GM18861 (cell line): ENCODE measurements at regions not wholly inside any gene's neighbourhood (a gene's known extent, or its start where the extent isn't known, plus 50 kb on each side); places are given as distances from the start of the nearest gene placed in this dataset.
"Not testable (repeated sequence)": the region's sequence is repeated elsewhere in the genome, so short reads cannot be mapped to it uniquely, and the experiment has no call there.

Experiments
- ATAC-seq: cut with Tn5 transposase; IDR thresholded peaks from one replicate; pipeline ENCODE4 v1.9.1; 2021; ENCODE audit not compliant: unreplicated experiment

DNA sequence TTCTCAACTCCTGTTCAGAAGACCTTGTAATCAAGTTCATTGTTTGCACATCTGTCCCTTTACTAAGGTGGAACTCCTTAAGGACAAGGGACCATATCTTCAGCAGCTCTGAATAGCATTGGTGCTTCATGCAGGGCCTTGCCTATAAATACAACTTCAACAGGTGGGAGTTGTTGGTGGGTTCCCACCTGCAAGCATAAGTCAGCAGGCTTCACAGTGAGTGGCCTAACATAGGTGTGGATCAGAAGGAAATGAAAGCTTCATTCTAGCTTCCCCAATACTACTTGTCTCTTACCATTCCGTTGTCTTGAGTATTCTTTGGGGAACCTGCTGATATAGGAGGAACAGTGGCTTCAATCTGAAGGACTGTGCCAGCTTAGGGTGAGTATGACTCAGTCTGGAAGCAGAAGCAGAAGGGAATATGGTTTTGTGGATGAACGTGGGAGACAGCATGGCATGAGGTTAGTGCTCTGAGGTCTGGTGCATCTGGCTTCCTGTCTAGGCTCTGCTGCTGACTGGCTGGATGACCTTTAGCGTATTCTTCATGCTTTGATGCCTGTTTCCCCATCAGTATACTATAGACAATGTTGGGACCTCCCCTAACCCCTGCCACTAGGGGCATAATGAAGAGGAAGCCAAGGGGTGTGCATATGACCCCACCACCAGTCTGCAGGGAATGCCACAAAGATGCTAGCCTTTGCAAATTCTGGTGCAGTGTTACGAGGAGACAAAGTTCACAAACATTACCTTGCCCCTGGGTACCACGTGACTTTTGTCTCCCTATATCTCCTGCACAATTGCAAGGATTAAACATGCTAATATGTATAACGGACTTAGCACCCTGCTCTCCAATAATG is 192.3 kb downstream of the PALM2AKAP2 start:
- ATAC-seq, result peak; percentile 39

GRCh38 chr9:109973336-109973735 is 193.3 kb downstream of the PALM2AKAP2 start:
- no peak for ATAC-seq

- ATAC-seq, result peak; percentile 77
These were observed 194.3 kb downstream of the PALM2AKAP2 start for GRCh38 chr9:109974143-109974917.

DNA sequence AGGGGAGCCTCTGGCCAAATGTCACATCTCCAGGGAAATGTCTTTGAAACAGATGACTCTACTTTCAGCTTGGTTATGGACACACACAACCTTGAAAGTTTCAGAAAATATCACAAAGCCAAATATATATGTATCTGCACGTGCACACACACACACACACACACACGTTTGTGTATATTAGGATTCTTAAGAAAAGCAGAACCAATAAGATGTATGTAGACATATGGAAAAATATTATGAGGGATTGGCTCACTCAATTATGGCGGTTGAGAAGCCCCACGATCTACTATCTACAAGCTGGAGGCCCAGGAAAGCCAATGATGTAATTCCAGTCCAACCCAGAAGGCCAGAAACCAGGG is 194.9 kb downstream of the PALM2AKAP2 start:
- ATAC-seq, result peak; percentile 7

GRCh38 chr9:109975574-109976295 is 195.7 kb downstream of the PALM2AKAP2 start:
- ATAC-seq, result no peak

DNA sequence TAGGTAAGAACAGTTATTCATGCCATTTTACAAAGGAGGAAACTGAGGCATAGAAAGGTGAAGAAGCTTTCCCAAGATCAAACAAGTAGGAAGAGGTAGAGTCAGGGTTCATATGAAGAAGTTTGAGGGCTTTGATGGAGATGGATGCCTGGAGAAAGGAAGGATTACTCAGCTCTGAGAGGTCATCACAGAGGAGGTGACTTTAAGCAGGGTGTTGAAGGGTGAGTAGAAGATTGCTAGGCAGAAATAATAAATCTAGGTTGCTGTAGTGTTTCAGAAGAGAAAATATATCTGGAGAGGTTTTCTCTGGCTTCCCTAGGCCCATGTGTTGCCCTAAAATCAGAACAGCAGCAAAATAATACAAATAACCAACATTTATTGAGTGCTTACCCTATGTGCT is 196.3 kb downstream of the PALM2AKAP2 start:
- no peak for ATAC-seq

DNA sequence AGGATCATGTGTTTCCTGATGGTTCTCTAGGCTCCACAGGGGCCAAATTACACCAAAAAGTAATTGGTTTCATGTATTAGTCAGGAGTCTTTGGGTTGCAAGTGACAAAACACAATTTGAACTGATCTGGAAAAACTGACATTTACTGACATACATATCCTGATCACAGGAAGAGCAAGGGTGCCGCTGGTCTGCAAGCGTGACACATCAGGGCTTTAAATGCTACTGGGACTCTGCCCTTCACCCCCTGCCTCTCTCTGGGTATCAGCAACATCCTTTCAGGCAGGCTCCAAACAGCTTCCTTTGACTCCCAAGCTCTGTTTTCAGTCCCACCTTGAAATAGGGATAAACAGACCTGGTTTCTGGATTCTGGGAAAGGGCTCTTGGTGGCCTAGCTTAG is 197.5 kb downstream of the PALM2AKAP2 start:
- ATAC-seq, result no peak

DNA sequence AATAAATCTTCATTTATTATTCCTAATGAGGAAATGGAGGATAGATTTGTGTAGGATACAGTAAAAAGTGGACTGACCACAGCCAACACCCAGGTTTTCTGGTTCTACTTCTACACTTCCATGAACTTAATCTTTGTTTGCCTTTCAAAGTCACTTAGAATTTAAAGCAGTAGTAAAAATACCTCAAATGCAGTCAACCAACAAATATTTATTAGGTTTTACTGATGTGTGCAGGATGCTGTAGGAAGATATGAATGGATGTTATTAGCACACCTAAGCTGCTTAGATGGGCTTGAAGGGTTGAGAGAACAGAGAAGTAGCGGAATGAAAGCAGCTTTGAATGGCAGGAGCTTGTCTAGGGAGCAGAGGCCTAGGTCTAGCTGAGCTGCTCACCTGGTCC is 201.1 kb downstream of the PALM2AKAP2 start:
- ATAC-seq, result no peak

GRCh38 chr9:109986521-109986991 is 206.6 kb downstream of the PALM2AKAP2 start:
- ATAC-seq, result no peak

- no peak for ATAC-seq
These were observed 209.3 kb downstream of the PALM2AKAP2 start for GRCh38 chr9:109989296-109989695.

DNA sequence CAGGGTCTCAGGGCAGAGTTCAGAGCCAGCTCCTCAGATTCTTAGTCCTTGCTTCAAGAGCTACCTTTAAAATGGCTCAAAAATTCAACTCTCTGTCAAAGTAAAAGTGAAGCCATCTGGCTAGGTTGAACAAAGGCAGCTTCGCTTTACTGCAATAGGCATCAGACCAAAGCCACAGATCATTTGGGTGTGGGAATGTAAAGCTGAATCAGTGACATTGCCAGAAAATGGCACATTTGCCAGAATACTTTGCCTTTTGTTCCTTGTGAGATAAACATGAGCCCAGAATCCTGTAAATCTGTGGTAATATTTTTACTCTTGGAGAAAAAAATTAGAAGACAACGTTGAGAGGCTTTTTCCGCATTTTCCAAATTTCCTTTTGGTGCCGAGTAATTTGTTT is 210.5 kb downstream of the PALM2AKAP2 start:
- ATAC-seq, result no peak

DNA sequence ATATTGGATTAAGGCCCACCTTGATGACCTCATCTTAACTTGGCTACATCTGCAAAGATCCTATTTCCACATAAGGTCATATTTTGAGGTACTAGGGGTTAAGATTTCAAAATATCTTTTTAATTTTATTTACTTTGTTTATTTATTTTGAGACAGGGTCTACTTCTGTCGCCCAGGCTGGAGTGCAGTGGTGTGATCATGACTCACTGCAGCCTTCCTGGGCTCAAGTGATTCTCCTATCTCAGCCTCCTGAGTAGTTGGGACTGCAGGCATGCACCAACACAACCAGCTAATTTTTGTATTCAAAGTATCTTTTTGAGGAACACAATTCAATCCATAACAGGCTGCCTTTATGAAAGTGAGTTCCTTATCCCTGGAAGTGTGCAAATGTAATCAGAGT is 212.3 kb downstream of the PALM2AKAP2 start:
- no peak for ATAC-seq

GRCh38 chr9:109993250-109993978 is 213.4 kb downstream of the PALM2AKAP2 start:
- no peak for ATAC-seq

DNA sequence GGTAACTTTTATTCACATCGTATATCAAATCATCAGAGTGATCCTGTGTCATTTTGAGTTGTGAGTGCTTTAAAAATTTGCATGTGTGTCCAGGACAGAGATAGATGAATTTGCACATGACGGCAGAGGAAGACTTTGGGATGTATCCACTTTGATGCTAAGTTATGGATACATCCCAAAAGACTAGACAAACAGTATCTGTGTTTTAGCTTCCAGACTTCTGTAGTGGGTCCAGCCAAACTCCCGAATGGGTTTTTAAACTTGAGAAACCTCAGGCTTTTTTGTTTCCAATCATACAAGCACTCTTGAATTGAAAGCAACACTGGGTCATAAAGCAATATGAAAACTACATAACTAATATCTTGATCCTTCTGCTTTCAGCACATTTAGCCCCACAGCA is 213.8 kb downstream of the C9orf152 start:
- no peak for ATAC-seq

GRCh38 chr9:109996936-109997580 is 210.9 kb downstream of the C9orf152 start:
- no peak for ATAC-seq

GRCh38 chr9:109997682-109998081 is 210.3 kb downstream of the C9orf152 start:
- ATAC-seq, result no peak

DNA sequence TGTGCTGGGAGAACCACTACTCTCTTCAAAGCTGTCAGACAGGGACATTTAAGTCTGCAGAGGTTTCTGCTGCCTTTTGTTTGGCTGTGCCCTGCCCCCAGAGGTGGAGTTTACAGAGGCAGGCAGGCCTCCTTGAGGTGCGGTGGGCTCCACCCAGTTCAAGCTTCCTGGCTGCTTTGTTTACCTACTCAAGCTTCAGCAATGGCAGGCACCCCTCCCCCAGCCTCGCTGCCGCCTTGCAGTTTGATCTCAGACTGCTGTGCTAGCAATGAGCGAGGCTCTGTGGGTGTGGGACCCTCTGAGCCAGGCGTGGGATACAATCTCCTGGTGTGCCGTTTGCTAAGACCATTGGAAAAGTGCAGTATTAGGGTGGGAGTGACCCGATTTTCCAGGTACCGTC is 202.4 kb downstream of the C9orf152 start:
- not testable (repeated sequence) for ATAC-seq

DNA sequence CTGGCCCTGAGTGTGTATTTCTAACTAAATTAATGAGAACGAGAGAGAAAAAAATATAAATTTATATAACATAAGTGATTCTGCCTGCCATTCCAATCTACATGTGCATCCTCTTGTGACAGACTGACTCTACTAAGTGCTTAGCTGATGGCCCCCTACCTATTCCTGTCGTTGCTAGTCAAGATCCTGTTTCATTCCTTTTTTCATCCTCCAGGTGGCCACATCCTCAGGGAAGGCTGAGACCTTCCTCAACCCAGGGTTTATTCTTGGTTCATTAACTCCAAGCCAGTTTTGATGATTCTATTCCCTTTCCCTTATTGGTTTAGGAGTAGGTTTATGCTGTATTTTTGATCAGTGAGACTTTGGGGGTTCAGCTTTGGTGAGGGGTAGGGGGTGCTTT is 201.3 kb downstream of the C9orf152 start:
- ATAC-seq, result no peak

GRCh38 chr9:110007477-110008270 is 200.3 kb downstream of the C9orf152 start:
- ATAC-seq, result no peak

DNA sequence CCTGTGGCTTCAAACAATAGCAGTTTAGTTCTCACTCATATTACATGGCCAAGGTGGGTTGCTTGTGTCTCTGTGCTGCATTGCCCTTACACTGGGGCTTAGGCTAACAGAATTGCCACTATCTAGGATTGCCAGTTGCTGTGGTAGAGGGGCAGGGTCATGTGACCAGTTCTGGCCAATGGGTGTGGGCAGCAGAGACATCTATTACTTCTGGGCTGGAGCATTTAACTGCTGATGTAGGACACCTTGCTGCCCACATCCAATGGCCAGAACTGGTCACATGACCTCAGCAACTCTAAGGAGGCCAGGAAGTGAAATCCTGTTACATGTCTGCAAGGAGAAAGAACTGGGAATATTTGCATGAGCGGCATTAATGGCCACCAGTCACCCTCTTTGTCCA is 199.3 kb downstream of the C9orf152 start:
- no peak for ATAC-seq
